Mesenchymal stem cell (in vitro differentiated cells and primary cell): ENCODE measurements at regions not wholly inside any gene's neighbourhood (a gene's known extent, or its start where the extent isn't known, plus 50 kb on each side); places are given as distances from the start of the nearest gene placed in this dataset.

Source experiments
- DNase-seq: peaks from one replicate; pipeline ENCODE4 v3.0.0-alpha.2; 2013
- H2AFZ ChIP-seq: one replicate; pipeline ENCODE4 v1.6.1; 2013; ENCODE audit warnings: low read depth, mild to moderate bottlenecking, control low read depth, inconsistent platforms, low read length, moderate library complexity
- H2AK5ac ChIP-seq: 2 replicates; pipeline ENCODE4 v1.6.1; 2013; ENCODE audit warnings: low read length, moderate library complexity, mild to moderate bottlenecking, inconsistent platforms; ENCODE audit not compliant: severe bottlenecking
- H2BK120ac ChIP-seq: one replicate; pipeline ENCODE4 v1.6.1; 2013; ENCODE audit warnings: low read depth, mild to moderate bottlenecking, inconsistent platforms, low read length, moderate library complexity
- H2BK12ac ChIP-seq, 2 experiments: one replicate each; pipeline ENCODE4 v1.6.1; 2013; ENCODE audit warnings: inconsistent platforms in 2 of 2, low read length in 2 of 2, mild to moderate bottlenecking in 2 of 2, moderate library complexity in 2 of 2, control low read depth in 1 of 2
- H2BK15ac ChIP-seq: one replicate; pipeline ENCODE4 v1.6.1; 2013; ENCODE audit warnings: mild to moderate bottlenecking, low read depth, inconsistent platforms; ENCODE audit not compliant: poor library complexity, severe bottlenecking
- H2BK5ac ChIP-seq: 2 replicates; pipeline ENCODE4 v1.6.1; 2013; ENCODE audit warnings: low read depth, mild to moderate bottlenecking, low read length, control low read depth, inconsistent platforms; ENCODE audit not compliant: poor library complexity, severe bottlenecking
- H3K14ac ChIP-seq, 2 experiments: one replicate each; pipeline ENCODE4 v1.6.1; 2013; ENCODE audit warnings: inconsistent platforms in 2 of 2, low read length in 2 of 2, control low read depth in 1 of 2, mild to moderate bottlenecking in 1 of 2, moderate library complexity in 1 of 2
- H3K18ac ChIP-seq, 2 experiments: one replicate each; pipeline ENCODE4 v1.6.1; 2013; ENCODE audit warnings: inconsistent platforms in 2 of 2, low read length in 2 of 2, control low read depth in 1 of 2, low read depth in 1 of 2, mild to moderate bottlenecking in 1 of 2
- H3K23ac ChIP-seq, 2 experiments: one replicate each; pipeline ENCODE4 v1.6.1; 2013; ENCODE audit warnings: inconsistent platforms in 2 of 2, low read length in 2 of 2, mild to moderate bottlenecking in 2 of 2, moderate library complexity in 2 of 2, control low read depth in 1 of 2
- H3K27ac ChIP-seq: 2 replicates; pipeline ENCODE4 v1.5.1; 2013; ENCODE audit warnings: mild to moderate bottlenecking, moderate library complexity, low read length, control low read depth, inconsistent platforms; ENCODE audit not compliant: poor library complexity, severe bottlenecking
- H3K27me3 ChIP-seq, 2 experiments: 2 replicates each; pipeline versions ENCODE4 v1.6.1 to v1.7.0; 2013; ENCODE audit warnings: low read length in 2 of 2, mild to moderate bottlenecking in 2 of 2, moderate library complexity in 2 of 2, control low read depth in 1 of 2, inconsistent platforms in 1 of 2; ENCODE audit not compliant: control insufficient read depth in 1 of 2, insufficient read depth in 1 of 2
- H3K36me3 ChIP-seq, 2 experiments: 2 replicates each; pipeline versions ENCODE4 v1.6.1 to v1.7.0; 2013; ENCODE audit warnings: low read length in 2 of 2, control low read depth in 1 of 2, inconsistent platforms in 1 of 2, low read depth in 1 of 2, mild to moderate bottlenecking in 1 of 2; ENCODE audit not compliant: insufficient read depth in 2 of 2, control insufficient read depth in 1 of 2
- H3K4ac ChIP-seq, 2 experiments: one replicate each; pipeline ENCODE4 v1.6.1; 2013; ENCODE audit warnings: inconsistent platforms in 2 of 2, low read length in 2 of 2, mild to moderate bottlenecking in 2 of 2, moderate library complexity in 2 of 2, control low read depth in 1 of 2, low read depth in 1 of 2
- H3K4me1 ChIP-seq: 2 replicates; pipeline ENCODE4 v1.6.1; 2013; ENCODE audit warnings: low read depth, low read length, control low read depth; ENCODE audit not compliant: control insufficient read depth, insufficient read depth
- H3K4me2 ChIP-seq: 2 replicates; pipeline ENCODE4 v1.6.1; 2013; ENCODE audit warnings: low read length, mild to moderate bottlenecking, inconsistent platforms; ENCODE audit not compliant: poor library complexity, severe bottlenecking
- H3K4me3 ChIP-seq, 2 experiments: 2 replicates each; pipeline versions ENCODE4 v1.5.1 to v1.7.0; 2013; ENCODE audit warnings: low read length in 2 of 2, mild to moderate bottlenecking in 2 of 2, control low read depth in 1 of 2, low read depth in 1 of 2; ENCODE audit not compliant: insufficient read depth in 1 of 2
- H3K79me1 ChIP-seq: replicated peaks from 2 replicates; pipeline ENCODE4 v1.6.1; 2013; ENCODE audit warnings: mild to moderate bottlenecking, control low read depth, low read length, inconsistent platforms; ENCODE audit not compliant: poor library complexity, severe bottlenecking
- H3K9ac ChIP-seq: 2 replicates; pipeline ENCODE4 v1.7.0; 2013; ENCODE audit warnings: mild to moderate bottlenecking, low read length, moderate library complexity
- H3K9me3 ChIP-seq: 2 replicates; pipeline ENCODE4 v1.7.0; 2013; ENCODE audit warnings: mild to moderate bottlenecking, low read length; ENCODE audit not compliant: control insufficient read depth
- H4K8ac ChIP-seq: one replicate; pipeline ENCODE4 v1.6.1; 2013; ENCODE audit warnings: inconsistent platforms, mild to moderate bottlenecking, low read length, moderate library complexity
- H4K91ac ChIP-seq: one replicate; pipeline ENCODE4 v1.6.1; 2013; ENCODE audit warnings: mild to moderate bottlenecking, low read length, inconsistent platforms
- WGBS: methylation state at CpG from one replicate; pipeline ENCODE4 v1.1.7; 2013; ENCODE audit warnings: mixed read lengths; 5-methylcytosine and 5-hydroxymethylcytosine counted together

DNA sequence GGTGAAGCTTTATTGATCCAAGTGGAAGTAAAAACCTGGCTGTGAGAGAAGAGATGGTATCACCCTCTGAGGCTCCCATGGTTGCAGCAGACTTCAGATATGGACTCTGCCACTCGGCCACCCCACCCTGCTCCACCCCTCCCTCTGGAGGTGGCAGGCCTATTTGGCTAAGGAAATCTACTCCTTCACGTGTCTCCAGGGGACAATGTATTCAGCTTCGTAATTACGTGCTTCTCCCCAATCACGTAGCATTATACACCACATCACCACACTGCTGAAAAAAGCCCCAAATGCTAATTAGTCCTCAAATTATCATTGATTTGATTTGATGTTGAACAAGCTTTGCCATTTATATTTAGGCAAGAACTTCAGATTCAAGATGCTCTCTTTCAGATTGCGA, 220.7 kb downstream of the OMA1 start:
- H2BK12ac ChIP-seq, result no peak overlapping the region
- no peak overlapping the region for H3K27ac ChIP-seq
- H2AK5ac ChIP-seq, result no peak overlapping the region
- H2BK15ac ChIP-seq, result no peak overlapping the region
- no peak overlapping the region for H2AFZ ChIP-seq
- 55% methylated on average over 2 of the region's 6 CpGs for WGBS
- H3K36me3 ChIP-seq, result no peaks in the 10 kb centered on the region
- no peak overlapping the region for H3K18ac ChIP-seq
- H4K91ac ChIP-seq, result no peak overlapping the region
- no peaks in the 10 kb centered on the region for H3K4me1 ChIP-seq
- no peaks in the 10 kb centered on the region for H3K9me3 ChIP-seq
- no peaks in the 10 kb centered on the region for H3K27me3 ChIP-seq
- H2BK5ac ChIP-seq, result no peak overlapping the region
- DNase-seq, result no peak
- no peak overlapping the region for H3K9ac ChIP-seq
- no peak overlapping the region for H3K23ac ChIP-seq
- H3K79me1 ChIP-seq, result no peaks in the 10 kb centered on the region
- no peak overlapping the region for H2BK120ac ChIP-seq
- no peak overlapping the region for H3K4ac ChIP-seq
- no peak overlapping the region for H3K4me2 ChIP-seq
- no peak overlapping the region for H3K4me3 ChIP-seq
- H4K8ac ChIP-seq, result no peak overlapping the region
- H3K14ac ChIP-seq, result no peak overlapping the region

DNA sequence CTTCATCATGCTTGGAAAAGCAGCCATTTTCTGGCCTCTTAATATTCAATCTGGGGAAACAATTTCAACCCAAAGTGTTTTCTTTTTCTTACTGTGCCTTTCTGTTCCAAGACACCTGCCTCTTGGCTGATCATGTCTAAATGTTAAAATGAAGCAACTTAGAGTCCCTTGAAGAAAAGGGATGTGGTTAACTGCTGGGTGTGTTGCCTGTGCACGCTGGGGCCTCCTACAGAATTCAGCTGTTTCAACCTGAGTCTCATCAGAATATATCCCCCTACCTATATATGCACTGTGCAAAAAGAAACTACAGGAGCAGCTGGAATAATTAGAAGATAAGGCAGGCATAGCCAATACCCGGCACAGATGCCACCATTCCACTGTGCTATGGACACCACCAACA, 222.0 kb downstream of the OMA1 start:
- no peaks in the 10 kb centered on the region for H3K9me3 ChIP-seq
- no peaks in the 10 kb centered on the region for H3K4me1 ChIP-seq
- H3K4me3 ChIP-seq, result no peak overlapping the region
- H3K14ac ChIP-seq, result no peak overlapping the region
- no peak overlapping the region for H2BK12ac ChIP-seq
- no peaks in the 10 kb centered on the region for H3K27me3 ChIP-seq
- no peak overlapping the region for H2AK5ac ChIP-seq
- no peak overlapping the region for H3K23ac ChIP-seq
- H4K91ac ChIP-seq, result no peak overlapping the region
- no peak overlapping the region for H2BK5ac ChIP-seq
- H2AFZ ChIP-seq, result no peak overlapping the region
- no peak overlapping the region for H3K18ac ChIP-seq
- H3K79me1 ChIP-seq, result no peaks in the 10 kb centered on the region
- H3K9ac ChIP-seq, result no peak overlapping the region
- 100% methylated on average over 1 of the region's 2 CpGs for WGBS
- H3K4ac ChIP-seq, result no peak overlapping the region
- no peak overlapping the region for H2BK15ac ChIP-seq
- H3K4me2 ChIP-seq, result no peak overlapping the region
- no peak overlapping the region for H2BK120ac ChIP-seq
- no peak overlapping the region for H4K8ac ChIP-seq
- DNase-seq, result no peak
- no peaks in the 10 kb centered on the region for H3K36me3 ChIP-seq
- no peak overlapping the region for H3K27ac ChIP-seq

DNA sequence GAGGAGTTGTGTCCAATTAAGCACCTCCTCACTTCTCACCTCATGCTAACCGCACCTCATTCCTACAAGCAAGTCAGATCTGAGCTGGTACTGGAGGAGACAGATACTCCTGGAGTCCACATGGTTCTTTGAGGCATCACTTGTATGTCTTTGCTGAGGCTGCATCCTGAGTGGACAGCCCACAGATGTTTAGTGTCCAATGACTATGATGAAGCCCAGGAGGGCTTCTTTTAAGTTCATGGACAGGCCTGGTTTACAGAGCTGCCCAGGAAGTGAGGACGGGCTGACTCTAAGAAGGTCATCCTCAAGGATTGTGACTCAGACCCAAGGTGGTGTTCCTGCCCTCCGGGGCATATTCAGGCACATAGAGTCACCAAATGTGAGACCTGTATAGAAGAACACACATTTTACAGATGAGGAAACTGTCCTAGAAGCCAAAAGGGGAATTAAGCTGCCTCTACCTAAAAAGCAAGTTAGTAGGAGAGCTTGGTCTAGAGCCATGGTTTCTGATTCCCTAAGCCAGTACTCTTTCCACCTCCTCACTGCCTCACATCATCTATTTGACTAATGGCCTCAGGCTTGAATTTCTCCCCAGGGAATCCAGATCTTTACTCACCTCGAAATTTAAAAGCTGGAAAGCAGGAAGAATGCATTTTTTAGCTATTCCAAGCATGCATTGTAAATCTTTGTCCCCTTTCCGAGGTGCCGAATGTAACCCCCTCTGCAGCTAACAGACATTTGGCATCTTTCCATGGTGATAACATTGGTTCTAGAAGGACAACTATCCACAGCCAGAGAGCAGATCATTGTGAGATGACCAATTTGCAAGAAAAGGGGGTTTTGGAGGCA, 228.1 kb downstream of the OMA1 start:
- H3K9ac ChIP-seq, result no peak overlapping the region
- no peak overlapping the region for H2AK5ac ChIP-seq
- H3K79me1 ChIP-seq, result no peaks in the 10 kb centered on the region
- no peak overlapping the region for H2BK5ac ChIP-seq
- H3K9me3 ChIP-seq, result no peaks in the 10 kb centered on the region
- WGBS, result 55% methylated on average over 4 of the region's 6 CpGs
- H3K4ac ChIP-seq, result no peak overlapping the region
- H3K4me3 ChIP-seq, result no peak overlapping the region
- H3K27me3 ChIP-seq, result peaks cover 0 to 3% of the 10 kb centered on the region in 2 experiments
- no peak overlapping the region for H3K4me2 ChIP-seq
- no peak overlapping the region for H4K8ac ChIP-seq
- H2BK15ac ChIP-seq, result no peak overlapping the region
- H3K18ac ChIP-seq, result no peak overlapping the region
- no peaks in the 10 kb centered on the region for H3K36me3 ChIP-seq
- H2BK12ac ChIP-seq, result no peak overlapping the region
- H3K27ac ChIP-seq, result no peak overlapping the region
- H3K23ac ChIP-seq, result peak overlapping the region in 1 of 2 experiments; percentile 74
- H3K14ac ChIP-seq, result no peak overlapping the region
- no peak for DNase-seq
- no peak overlapping the region for H2BK120ac ChIP-seq
- H4K91ac ChIP-seq, result no peak overlapping the region
- H3K4me1 ChIP-seq, result no peaks in the 10 kb centered on the region
- H2AFZ ChIP-seq, result no peak overlapping the region

DNA sequence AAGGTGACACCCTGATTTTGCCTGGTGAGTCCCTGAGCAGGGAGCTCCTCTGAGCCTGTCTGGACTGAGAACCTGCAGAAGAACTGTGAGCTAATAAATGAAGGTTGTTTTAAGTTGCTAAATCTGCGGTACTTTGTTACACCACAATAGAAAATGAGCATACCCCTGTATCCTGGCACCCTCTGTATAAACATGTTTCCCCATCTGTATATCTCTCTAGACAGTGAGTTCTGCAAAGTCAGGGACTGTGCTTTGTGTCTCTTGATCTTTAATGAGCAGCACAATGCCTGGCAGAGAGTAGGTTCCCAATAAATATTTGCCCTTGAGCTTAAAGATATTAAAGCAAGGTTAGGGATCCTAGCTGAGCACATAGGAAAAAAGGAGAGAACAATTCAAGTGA, 228.8 kb downstream of the OMA1 start:
- no peak overlapping the region for H3K9ac ChIP-seq
- no peak overlapping the region for H3K14ac ChIP-seq
- DNase-seq, result no peak
- no peaks in the 10 kb centered on the region for H3K79me1 ChIP-seq
- H3K27me3 ChIP-seq, result peaks cover 0 to 3% of the 10 kb centered on the region in 2 experiments
- no peak overlapping the region for H3K4me3 ChIP-seq
- no peak overlapping the region for H3K23ac ChIP-seq
- H3K4me1 ChIP-seq, result no peaks in the 10 kb centered on the region
- no peak overlapping the region for H4K91ac ChIP-seq
- no peak overlapping the region for H2BK12ac ChIP-seq
- H3K9me3 ChIP-seq, result no peaks in the 10 kb centered on the region
- no peak overlapping the region for H4K8ac ChIP-seq
- no peak overlapping the region for H2BK5ac ChIP-seq
- H2BK15ac ChIP-seq, result no peak overlapping the region
- WGBS, result no CpG with 5 or more reads among the region's 1 CpG
- H2AK5ac ChIP-seq, result no peak overlapping the region
- no peaks in the 10 kb centered on the region for H3K36me3 ChIP-seq
- H3K4me2 ChIP-seq, result no peak overlapping the region
- no peak overlapping the region for H3K4ac ChIP-seq
- H2BK120ac ChIP-seq, result no peak overlapping the region
- no peak overlapping the region for H2AFZ ChIP-seq
- H3K27ac ChIP-seq, result no peak overlapping the region
- no peak overlapping the region for H3K18ac ChIP-seq
